Type B pancreatic cell (in vitro differentiated cells): ENCODE measurements at regions not wholly inside any gene's neighbourhood (a gene's known extent, or its start where the extent isn't known, plus 50 kb on each side); places are given as distances from the start of the nearest gene placed in this dataset.
A peak's percentile ranks its signal among the peaks of the same experiment; 100 is the strongest.

Experiments
- DNase-seq: peaks from one replicate; pipeline ENCODE4 v3.0.0; 2021; ENCODE audit warnings: mixed read lengths; ENCODE audit not compliant: unreplicated experiment; ENCODE audit errors: extremely low spot score
- H3K27ac Mint-ChIP-seq: 2 replicates; pipeline ENCODE4 v1.8.0; 2021; ENCODE audit warnings: mild to moderate bottlenecking, mixed read lengths
- H3K27me3 Mint-ChIP-seq: 2 replicates; pipeline ENCODE4 v1.8.0; 2021; ENCODE audit warnings: mixed read lengths
- H3K36me3 Mint-ChIP-seq: 2 replicates; pipeline ENCODE4 v1.8.0; 2021; ENCODE audit warnings: mixed read lengths
- H3K4me1 Mint-ChIP-seq: one replicate; pipeline ENCODE4 v1.8.0; 2021; ENCODE audit warnings: mixed read lengths; ENCODE audit not compliant: unreplicated experiment
- H3K4me3 Mint-ChIP-seq: 2 replicates; pipeline ENCODE4 v1.8.0; 2021; ENCODE audit warnings: mild to moderate bottlenecking, mixed read lengths
- H3K9me3 Mint-ChIP-seq: 2 replicates; pipeline ENCODE4 v1.8.0; 2021; ENCODE audit warnings: mixed read lengths
- TF ChIP-seq, protein P1 (sequence below): fragments of 200-600 bp; sonication (generic); conservative IDR thresholded peaks from 2 replicates; pipeline ENCODE4 v1.5.0; 2021; ENCODE audit warnings: antibody characterized with exemption, mild to moderate bottlenecking

DNA sequence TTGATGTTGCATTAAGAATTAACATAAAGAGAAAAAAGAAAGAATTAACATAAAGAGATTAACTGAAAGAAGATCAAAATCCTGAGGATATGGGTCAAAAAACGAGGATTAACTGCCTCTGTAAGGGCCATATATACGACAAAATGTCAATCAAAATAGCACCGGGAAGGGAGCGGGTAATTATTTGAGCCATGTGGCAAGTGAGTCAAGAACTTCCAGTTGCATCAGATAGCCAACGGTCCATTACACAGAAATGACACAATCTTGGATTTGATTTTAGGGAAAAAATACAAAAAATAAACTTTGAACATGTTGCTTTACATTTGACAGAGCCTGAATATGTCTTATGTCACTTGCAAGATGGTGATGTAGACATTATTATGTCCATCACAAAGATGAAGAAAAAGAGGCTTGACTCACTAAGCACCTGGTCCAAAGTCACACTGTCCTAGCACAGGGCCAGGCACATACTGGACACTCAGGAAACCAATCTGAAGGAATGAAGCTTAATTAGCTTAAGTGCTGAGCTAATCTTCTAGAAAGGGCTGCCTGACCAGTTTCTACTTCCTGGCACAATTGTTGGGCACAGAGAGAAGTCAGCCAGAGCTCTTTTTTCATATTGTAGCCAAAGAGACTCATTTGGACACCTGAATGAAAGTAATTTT, 273.2 kb upstream of the PAPPA start:
- peaks cover 10% of the 10 kb centered on the region for H3K9me3 Mint-ChIP-seq
- H3K27ac Mint-ChIP-seq = no peak overlapping the region
- no peak overlapping the region for H3K4me3 Mint-ChIP-seq
- H3K27me3 Mint-ChIP-seq = peaks cover 6% of the 10 kb centered on the region
- no peaks in the 10 kb centered on the region for H3K36me3 Mint-ChIP-seq
- DNase-seq = no peak
- H3K4me1 Mint-ChIP-seq = peaks cover 10% of the 10 kb centered on the region
- TF ChIP-seq, protein P1, sequence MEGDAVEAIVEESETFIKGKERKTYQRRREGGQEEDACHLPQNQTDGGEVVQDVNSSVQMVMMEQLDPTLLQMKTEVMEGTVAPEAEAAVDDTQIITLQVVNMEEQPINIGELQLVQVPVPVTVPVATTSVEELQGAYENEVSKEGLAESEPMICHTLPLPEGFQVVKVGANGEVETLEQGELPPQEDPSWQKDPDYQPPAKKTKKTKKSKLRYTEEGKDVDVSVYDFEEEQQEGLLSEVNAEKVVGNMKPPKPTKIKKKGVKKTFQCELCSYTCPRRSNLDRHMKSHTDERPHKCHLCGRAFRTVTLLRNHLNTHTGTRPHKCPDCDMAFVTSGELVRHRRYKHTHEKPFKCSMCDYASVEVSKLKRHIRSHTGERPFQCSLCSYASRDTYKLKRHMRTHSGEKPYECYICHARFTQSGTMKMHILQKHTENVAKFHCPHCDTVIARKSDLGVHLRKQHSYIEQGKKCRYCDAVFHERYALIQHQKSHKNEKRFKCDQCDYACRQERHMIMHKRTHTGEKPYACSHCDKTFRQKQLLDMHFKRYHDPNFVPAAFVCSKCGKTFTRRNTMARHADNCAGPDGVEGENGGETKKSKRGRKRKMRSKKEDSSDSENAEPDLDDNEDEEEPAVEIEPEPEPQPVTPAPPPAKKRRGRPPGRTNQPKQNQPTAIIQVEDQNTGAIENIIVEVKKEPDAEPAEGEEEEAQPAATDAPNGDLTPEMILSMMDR = no peak

DNA sequence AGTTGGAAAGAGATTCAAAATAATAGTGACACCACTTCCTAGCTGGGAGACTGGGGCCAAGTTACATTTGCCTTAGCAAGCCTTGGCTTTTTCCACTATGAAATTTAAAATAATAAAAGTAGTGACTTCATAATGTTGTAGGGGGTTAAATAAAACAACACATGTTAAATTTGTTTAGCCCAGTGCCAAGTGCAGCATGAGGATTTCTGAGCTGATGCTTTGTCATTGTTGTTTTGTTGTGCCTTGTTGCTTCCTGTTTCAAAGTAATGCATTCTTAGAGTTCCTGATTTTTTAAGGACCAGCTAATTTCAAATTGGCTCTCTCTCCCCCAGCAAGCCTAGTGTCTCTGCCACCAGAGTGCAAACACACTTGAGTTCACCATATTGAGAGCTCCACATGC, 270.7 kb upstream of the PAPPA start:
- no peak overlapping the region for H3K4me3 Mint-ChIP-seq
- no peak for DNase-seq
- H3K27me3 Mint-ChIP-seq = peaks cover 6% of the 10 kb centered on the region
- H3K36me3 Mint-ChIP-seq = no peaks in the 10 kb centered on the region
- H3K9me3 Mint-ChIP-seq = peaks cover 5% of the 10 kb centered on the region
- TF ChIP-seq, protein P1 = no peak
- H3K27ac Mint-ChIP-seq = no peak overlapping the region
- H3K4me1 Mint-ChIP-seq = peaks cover 10% of the 10 kb centered on the region

DNA sequence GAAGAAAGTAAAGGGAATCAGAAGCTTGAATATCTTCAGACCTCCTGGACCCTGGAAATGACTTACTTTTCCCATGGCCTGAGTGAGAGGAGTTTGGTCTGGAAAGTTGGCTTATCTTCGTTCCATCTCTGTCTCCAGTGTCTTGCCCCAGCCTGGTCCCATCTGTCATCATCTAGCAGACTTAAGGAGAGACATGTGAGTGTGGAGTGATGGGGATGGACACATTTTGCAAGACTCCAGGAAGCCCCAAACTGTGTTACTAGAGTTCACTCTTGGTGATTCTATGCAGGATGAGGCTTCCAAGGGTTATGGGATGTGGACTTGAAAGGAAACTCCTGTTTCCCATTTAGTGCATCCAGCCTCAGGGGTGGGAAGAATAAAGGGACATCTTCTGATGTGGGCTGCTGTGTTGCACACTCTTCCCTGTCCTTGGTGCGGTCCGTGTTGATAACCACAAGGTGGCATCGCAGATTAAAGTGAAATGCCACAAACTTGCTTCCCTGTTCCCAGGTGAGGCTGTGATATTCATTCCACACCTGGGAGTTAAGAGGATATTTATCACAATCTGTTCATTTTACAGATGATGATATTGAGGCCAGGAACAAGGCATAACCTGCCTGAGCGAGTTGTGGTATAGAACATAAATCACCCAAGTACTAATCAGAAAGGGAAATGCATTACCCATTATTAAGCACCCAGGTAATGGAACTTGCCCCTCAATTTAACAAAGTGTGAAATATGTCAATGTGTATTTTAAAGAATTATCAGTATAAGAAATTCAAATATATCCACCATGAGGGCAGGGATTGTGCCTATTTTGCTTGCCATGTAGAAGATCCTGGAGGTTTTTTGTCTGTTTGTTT, 269.9 kb upstream of the PAPPA start:
- H3K36me3 Mint-ChIP-seq = no peaks in the 10 kb centered on the region
- no peak for DNase-seq
- H3K27me3 Mint-ChIP-seq = peaks cover 3% of the 10 kb centered on the region
- peaks cover 7% of the 10 kb centered on the region for H3K4me1 Mint-ChIP-seq
- H3K27ac Mint-ChIP-seq = no peak overlapping the region
- H3K9me3 Mint-ChIP-seq = peaks cover under 1% of the 10 kb centered on the region
- H3K4me3 Mint-ChIP-seq = no peak overlapping the region
- TF ChIP-seq, protein P1 = peak; percentile 74

DNA sequence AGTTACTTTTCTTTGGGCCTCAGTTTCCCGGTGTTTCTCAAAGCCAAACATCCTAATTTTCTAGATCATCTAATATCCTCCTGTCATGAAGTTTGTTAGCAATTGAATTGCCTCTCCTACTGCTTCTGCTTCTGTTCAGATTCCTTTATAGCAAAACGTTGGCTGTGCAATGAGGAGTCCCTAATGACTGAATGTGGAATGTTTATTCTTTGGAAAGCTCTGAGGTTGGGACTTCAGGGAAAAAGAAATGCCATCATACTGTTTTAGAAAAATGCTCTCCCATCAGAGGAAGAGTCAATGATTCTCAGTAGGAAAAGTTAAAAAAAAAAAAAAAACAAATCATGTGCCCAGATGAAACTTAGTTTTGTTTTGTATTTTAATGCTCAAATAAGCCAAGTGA, 268.7 kb upstream of the PAPPA start:
- Mint-ChIP-seq H3K27me3 (peaks cover 4% of the 10 kb centered on the region), H3K36me3 (no peaks in the 10 kb centered on the region), H3K9me3 (no peaks in the 10 kb centered on the region), H3K4me1 (peaks cover 5% of the 10 kb centered on the region), H3K27ac (no peak overlapping the region), H3K4me3 (no peak overlapping the region)
- DNase-seq = no peak
- TF ChIP-seq, protein P1 = no peak

DNA sequence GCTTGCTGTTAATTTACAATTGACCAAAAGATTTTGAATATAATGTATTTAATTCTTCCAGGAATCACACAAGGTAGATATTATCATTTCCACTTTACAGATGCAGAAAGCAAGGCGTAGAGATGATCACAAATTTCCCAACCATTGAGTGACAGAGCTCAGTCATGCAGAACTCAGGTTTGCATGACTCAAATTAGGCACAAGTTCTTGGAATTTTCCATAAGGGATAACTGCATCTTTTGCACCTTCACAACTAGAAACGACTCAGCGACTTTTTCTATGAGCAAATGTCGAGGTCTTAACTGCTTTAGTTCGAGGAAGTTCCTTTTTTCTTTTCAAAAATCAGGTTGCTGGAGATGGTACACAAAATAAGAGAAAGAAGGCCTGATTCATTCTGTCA, 265.5 kb upstream of the PAPPA start:
- Mint-ChIP-seq H3K36me3 (no peaks in the 10 kb centered on the region), H3K9me3 (no peaks in the 10 kb centered on the region), H3K4me3 (no peak overlapping the region), H3K27me3 (peaks cover 4% of the 10 kb centered on the region), H3K27ac (no peak overlapping the region), H3K4me1 (peaks cover 5% of the 10 kb centered on the region)
- TF ChIP-seq, protein P1 = no peak
- DNase-seq = no peak
